ENCODE measurements at regions not wholly inside any gene's neighbourhood (a gene's known extent, or its start where the extent isn't known, plus 50 kb on each side); places are given as distances from the start of the nearest gene placed in this dataset.

GRCh38 chr22:42189761-42190160 is 59.2 kb upstream of the CYP2D6 start:
- TF ChIP-seq CTCF (IDR thresholded peaks at IDR 0.05) = no peak
- TF ChIP-seq EZH2 (IDR thresholded peaks at IDR 0.05) = no peak
- no peak for TF ChIP-seq EZH2phosphoT487 (IDR thresholded peaks at IDR 0.05)
